CD4-positive, alpha-beta T cell (primary cell): ENCODE measurements at regions not wholly inside any gene's neighbourhood (a gene's known extent, or its start where the extent isn't known, plus 50 kb on each side); places are given as distances from the start of the nearest gene placed in this dataset.
A peak's percentile ranks its signal among the peaks of the same experiment; 100 is the strongest.

Experiments
- ATAC-seq: fragments of 200-7000 bp; cut with Tn5 transposase; one replicate; pipeline ENCODE4 v1.10.0; 2022; ENCODE audit warnings: mild to moderate bottlenecking; ENCODE audit not compliant: poor library complexity
- CTCF ChIA-PET: fragments of 350-600 bp; sonication (Branson Sonifier 250); formaldehyde crosslinking; loops from one replicate; lab custom pipeline; 2021; ENCODE audit warnings: antibody characterized with exemption, inconsistent platforms; lab: Charles Lee
- POLR2A ChIA-PET: fragments of 350-600 bp; sonication (Branson Sonifier 250); formaldehyde crosslinking; loops from one replicate; lab custom pipeline; 2021; ENCODE audit warnings: antibody characterized with exemption, inconsistent platforms; lab: Charles Lee
- DNase-seq, 14 experiments: peaks; one replicate each; pipeline ENCODE4 v3.0.0-alpha.2; 2013 to 2020; ENCODE audit warnings: mixed read lengths in 2 of 14
- H3K27ac ChIP-seq, 2 donors: one replicate each; pipeline versions ENCODE4 v1.5.1 to v1.7.0; 2013; ENCODE audit warnings: low read length in 2 of 2, low read depth in 1 of 2, mild to moderate bottlenecking in 1 of 2
- H3K27me3 ChIP-seq, 2 experiments: 1 replicate in 1 of 2; 2 replicates in 1 of 2; pipeline versions ENCODE4 v1.6.1 to v1.7.0; 2013; ENCODE audit warnings: low read length in 2 of 2, control low read depth in 1 of 2, mild to moderate bottlenecking in 1 of 2, moderate library complexity in 1 of 2; ENCODE audit not compliant: insufficient read depth in 2 of 2, control insufficient read depth in 1 of 2
- H3K36me3 ChIP-seq: one replicate; pipeline ENCODE4 v1.6.1; 2013; ENCODE audit warnings: low read length, control low read depth; ENCODE audit not compliant: insufficient read depth
- H3K4me1 ChIP-seq: one replicate; pipeline ENCODE4 v1.6.1; 2013; ENCODE audit warnings: low read length, control low read depth; ENCODE audit not compliant: insufficient read depth
- H3K4me3 ChIP-seq: one replicate; pipeline ENCODE4 v1.5.1; 2013; ENCODE audit warnings: mild to moderate bottlenecking, low read length, moderate library complexity
- H3K9me3 ChIP-seq, 2 experiments: 1 replicate in 1 of 2; 2 replicates in 1 of 2; pipeline versions ENCODE4 v1.6.1 to v1.7.0; 2013; ENCODE audit warnings: low read length in 2 of 2, mild to moderate bottlenecking in 2 of 2, control low read depth in 1 of 2, moderate library complexity in 1 of 2; ENCODE audit not compliant: control insufficient read depth in 1 of 2, insufficient read depth in 1 of 2
- H3K27ac Mint-ChIP-seq: one replicate; pipeline ENCODE4 v1.8.0; 2020; ENCODE audit warnings: mixed read lengths
- H3K27me3 Mint-ChIP-seq: one replicate; pipeline ENCODE4 v1.8.0; 2021; ENCODE audit warnings: mixed read lengths
- H3K36me3 Mint-ChIP-seq: one replicate; pipeline ENCODE4 v1.8.0; 2021; ENCODE audit warnings: low read depth, mixed read lengths
- H3K4me1 Mint-ChIP-seq: one replicate; pipeline ENCODE4 v1.8.0; 2021; ENCODE audit warnings: low read depth, mixed read lengths
- H3K4me3 Mint-ChIP-seq: one replicate; pipeline ENCODE4 v1.8.0; 2020; ENCODE audit warnings: mild to moderate bottlenecking, mixed read lengths
- H3K9me3 Mint-ChIP-seq: one replicate; pipeline ENCODE4 v1.8.0; 2020; ENCODE audit warnings: mixed read lengths
- CTCF ChIP-seq: fragments of 200-600 bp; IDR thresholded peaks from one replicate; pipeline ENCODE4 v1.8.0; 2022; ENCODE audit warnings: antibody characterized with exemption, mild to moderate bottlenecking
- intact Hi-C, 2 experiments: fragments of 100-400 bp; cut with DNase I in 1 of 2; cut with micrococcal nuclease in 1 of 2; formaldehyde crosslinking; loops; one replicate each; pipeline versions ENCODE4 v1.15.1 to v1.9.0; 2023 to 2025; cut with DNase I, micrococcal nuclease

DNA sequence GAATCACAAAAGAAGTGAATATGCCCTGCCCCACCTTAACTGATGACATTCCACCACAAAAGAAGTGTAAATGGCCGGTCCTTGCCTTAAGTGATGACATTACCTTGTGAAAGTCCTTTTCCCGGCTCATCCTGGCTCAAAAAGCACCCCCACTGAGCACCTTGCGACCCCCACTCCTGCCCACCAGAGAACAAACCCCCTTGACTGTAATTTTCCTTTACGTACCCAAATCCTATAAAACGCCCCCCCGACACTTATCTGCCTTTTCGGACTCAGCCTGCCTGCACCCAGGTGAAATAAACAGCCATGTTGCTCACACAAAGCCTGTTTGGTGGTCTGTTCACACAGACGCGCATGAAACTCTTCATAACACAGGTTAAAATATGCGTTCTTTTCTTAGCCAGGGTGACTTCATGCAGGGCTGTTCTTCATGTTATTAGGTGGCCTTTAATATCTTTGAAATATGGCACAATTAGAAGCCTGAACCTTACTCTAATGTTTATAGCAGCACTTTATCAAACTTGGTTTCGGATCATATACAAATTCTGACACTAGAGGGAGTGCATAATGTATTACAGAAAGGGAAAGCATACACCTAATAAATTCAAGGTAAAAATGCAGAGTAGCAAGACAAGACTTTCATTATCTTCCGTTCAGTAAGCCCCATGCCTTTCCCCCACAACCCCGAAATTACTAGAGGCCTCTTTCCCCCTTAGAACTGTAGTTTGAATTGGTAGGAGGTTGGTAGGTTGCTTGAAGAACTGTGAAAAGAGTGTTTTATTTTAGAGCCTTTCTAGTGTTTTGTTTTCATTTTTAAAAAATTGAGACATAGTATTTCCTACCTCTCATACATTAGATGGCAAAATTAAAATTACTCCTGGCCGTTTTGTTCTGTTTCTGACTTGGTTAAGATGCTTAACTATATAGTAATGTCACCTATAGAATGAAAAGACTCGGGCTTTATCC lies 117.9 kb downstream of the NPY start:
- no peak overlapping the region for H3K27ac ChIP-seq
- H3K4me1 ChIP-seq: peaks cover 5% of the 10 kb centered on the region
- no peak for ATAC-seq
- Mint-ChIP-seq H3K36me3 (no peaks in the 10 kb centered on the region), H3K4me3 (no peak overlapping the region), H3K9me3 (no peaks in the 10 kb centered on the region), H3K4me1 (peaks cover 13% of the 10 kb centered on the region), H3K27ac (no peak overlapping the region), H3K27me3 (no peaks in the 10 kb centered on the region)
- intact Hi-C loops: loop anchor here (1.0 to 2.0 kb wide), 4 partner anchors 186 to 265 kb away; no protein-coding TSS in a partner anchor
- H3K4me3 ChIP-seq: no peak overlapping the region
- peak in 3 of 14 experiments; percentile 22 to 50 (median 30) for DNase-seq
- TF ChIP-seq CTCF: peak; percentile 50
- POLR2A ChIA-PET: no interaction called here
- no peaks in the 10 kb centered on the region for H3K36me3 ChIP-seq
- CTCF ChIA-PET: no interaction called here
- no peaks in the 10 kb centered on the region for H3K9me3 ChIP-seq
- H3K27me3 ChIP-seq: no peaks in the 10 kb centered on the region

GRCh38 chr7:24402655-24403054 lies 118.7 kb downstream of the NPY start:
- POLR2A ChIA-PET: no interaction called here
- Mint-ChIP-seq H3K9me3 (no peaks in the 10 kb centered on the region), H3K4me3 (no peak overlapping the region), H3K36me3 (no peaks in the 10 kb centered on the region), H3K27me3 (no peaks in the 10 kb centered on the region), H3K4me1 (peaks cover 13% of the 10 kb centered on the region), H3K27ac (no peak overlapping the region)
- CTCF ChIA-PET: no interaction called here
- H3K4me3 ChIP-seq: no peak overlapping the region
- intact Hi-C loops: loop anchor here (1.0 to 2.0 kb wide), 4 partner anchors 186 to 264 kb away; no protein-coding TSS in a partner anchor
- H3K9me3 ChIP-seq: no peaks in the 10 kb centered on the region
- H3K27me3 ChIP-seq: no peaks in the 10 kb centered on the region
- peaks cover 5% of the 10 kb centered on the region for H3K4me1 ChIP-seq
- H3K36me3 ChIP-seq: no peaks in the 10 kb centered on the region
- no peak overlapping the region for H3K27ac ChIP-seq
- TF ChIP-seq CTCF: no peak
- ATAC-seq (no peak), DNase-seq (no peak)

DNA sequence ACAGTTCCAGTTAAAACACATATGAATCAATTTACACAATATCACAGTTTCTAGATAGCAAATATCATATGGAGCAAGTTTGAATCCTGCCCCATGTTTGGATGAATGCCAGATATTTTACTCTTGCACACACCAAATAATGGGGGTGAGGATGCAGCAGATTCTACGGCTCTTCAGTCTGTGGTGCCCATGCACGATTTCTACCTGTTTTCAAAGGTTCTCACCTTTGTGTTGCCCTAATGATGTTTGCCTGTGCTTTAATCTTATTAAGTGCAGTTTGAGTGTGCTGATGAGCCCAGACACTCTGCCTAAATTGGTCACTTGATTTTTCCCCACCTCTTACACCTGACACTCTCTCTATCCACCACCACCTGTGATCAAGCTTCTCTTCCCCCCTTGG lies 119.6 kb downstream of the NPY start:
- H3K27ac ChIP-seq: no peak overlapping the region
- ChIA-PET CTCF (no interaction called here), POLR2A (no interaction called here)
- intact Hi-C loops: loop anchor here in 1 of 2 experiments (2.0 kb wide), 2 partner anchors 185 to 263 kb away; no protein-coding TSS in a partner anchor
- H3K4me1 ChIP-seq: peaks cover 5% of the 10 kb centered on the region
- H3K9me3 Mint-ChIP-seq: no peaks in the 10 kb centered on the region
- H3K4me3 Mint-ChIP-seq: no peak overlapping the region
- no peaks in the 10 kb centered on the region for H3K27me3 Mint-ChIP-seq
- no peaks in the 10 kb centered on the region for H3K36me3 ChIP-seq
- H3K27me3 ChIP-seq: no peaks in the 10 kb centered on the region
- H3K36me3 Mint-ChIP-seq: no peaks in the 10 kb centered on the region
- no peaks in the 10 kb centered on the region for H3K9me3 ChIP-seq
- H3K27ac Mint-ChIP-seq: no peak overlapping the region
- DNase-seq (no peak), ATAC-seq (no peak)
- peaks cover 13% of the 10 kb centered on the region for H3K4me1 Mint-ChIP-seq
- TF ChIP-seq CTCF: no peak
- H3K4me3 ChIP-seq: no peak overlapping the region
